ENCODE measurements at regions not wholly inside any gene's neighbourhood (a gene's known extent, or its start where the extent isn't known, plus 50 kb on each side); places are given as distances from the start of the nearest gene placed in this dataset.

GRCh38 chr17:77371888-77372443 is 231.2 kb downstream of the SEC14L1 start:
- ChIA-PET POLR2A (ENCODE audit: partially characterized antibody) (interaction anchor here (0.6 to 1.4 kb wide), 7 partner anchors 11 to 136 kb away, joined by 3 to 6 read pairs (median 4); no protein-coding TSS in a partner anchor), CTCF (ENCODE audit: partially characterized antibody) (interaction anchor here (0.7 kb wide), 2 partner anchors 40 to 88 kb away, joined by 3 read pairs; no protein-coding TSS in a partner anchor)
- peaks cover 9 to 39% of the 10 kb centered on the region in 2 experiments; a peak in 3 of 4 replicates for H3K79me2 ChIP-seq (ENCODE audit: control insufficient read depth in 1 of 2, insufficient read depth in 2 of 2, low read length in 2 of 2)
- H2BK15ac ChIP-seq (ENCODE audit: low read length): no peak overlapping the region
- H2BK5ac ChIP-seq (ENCODE audit: low read depth, low read length): no peak overlapping the region; the same call in 1 of the 2 replicates
- H4K5ac ChIP-seq (ENCODE audit: insufficient read length, low read depth, low read length): no peak overlapping the region
- H3K18ac ChIP-seq (ENCODE audit: extremely low read depth, low read length): peak overlapping the region; percentile 62; the same call in 1 of the 2 replicates
- no peak overlapping the region for H2AFZ ChIP-seq (ENCODE audit: low read length)
- no peaks in the 10 kb centered on the region for H3K27me3 ChIP-seq (replicated peaks in 1 of 4; ENCODE audit: control insufficient read depth in 3 of 4, extremely low read depth in 1 of 4, insufficient read depth in 3 of 4, low read length in 3 of 4)
- no peaks in the 10 kb centered on the region for H3K9me3 ChIP-seq (ENCODE audit: insufficient read depth in 2 of 2, low read depth in 1 of 2, low read length in 1 of 2)
- no peak overlapping the region for H3K27ac ChIP-seq (ENCODE audit: low read depth, low read length)
- H3K4ac ChIP-seq (replicated peaks; ENCODE audit: insufficient read length, low read depth, low read length): no peak overlapping the region
- H2BK120ac ChIP-seq (replicated peaks; ENCODE audit: low read depth, low read length): no peak overlapping the region
- no peaks in the 10 kb centered on the region for H3K36me3 ChIP-seq (ENCODE audit: control insufficient read depth in 2 of 4, insufficient read depth in 4 of 4, low read length in 3 of 4)
- DNase-seq (ENCODE audit: low read depth in 1 of 2, low spot score in 2 of 2): no peak
- H4K8ac ChIP-seq (ENCODE audit: extremely low read depth, insufficient read depth, low read length): peak overlapping the region; percentile 22; the same call in 1 of the 2 replicates
- no peak overlapping the region for H3K14ac ChIP-seq (ENCODE audit: insufficient read length)
- WGBS, 2 experiments (ENCODE audit: extremely low coverage in 1 of 2, insufficient coverage in 1 of 2, insufficient read length in 1 of 2, insufficient replicate concordance in 2 of 2, low coverage in 1 of 2, low lambda C conversion rate in 2 of 2, missing lambda C conversion rate in 1 of 2): 54% methylated on average over 14 of the region's 16 CpGs; no CpG with 5 or more reads in 1 of the 2 experiments
- TF ChIP-seq BCL11A (IDR thresholded peaks at IDR 0.05; ENCODE audit: low read depth in 2 of 2, low read length in 2 of 2) (no peak), JUN (IDR thresholded peaks at IDR 0.05; ENCODE audit: low read depth, low read length) (no peak), CBX8 (IDR thresholded peaks at IDR 0.05; ENCODE audit: borderline replicate concordance, low read depth, low read length) (no peak), RNF2 (IDR thresholded peaks at IDR 0.05; ENCODE audit: borderline replicate concordance, low read depth, low read length, missing control alignments, poor library complexity, severe bottlenecking) (no peak), ASH2L (IDR thresholded peaks at IDR 0.05; ENCODE audit: low read length) (no peak), SUZ12 (IDR thresholded peaks at IDR 0.05; ENCODE audit: low read length) (no peak), BACH1 (IDR thresholded peaks at IDR 0.05; ENCODE audit: low read length) (no peak), POU5F1 (IDR thresholded peaks at IDR 0.05; ENCODE audit: low read depth, low read length) (no peak), SIX5 (IDR thresholded peaks at IDR 0.05; ENCODE audit: low read depth, low read length) (no peak)
- TF ChIP-seq, protein P1, sequence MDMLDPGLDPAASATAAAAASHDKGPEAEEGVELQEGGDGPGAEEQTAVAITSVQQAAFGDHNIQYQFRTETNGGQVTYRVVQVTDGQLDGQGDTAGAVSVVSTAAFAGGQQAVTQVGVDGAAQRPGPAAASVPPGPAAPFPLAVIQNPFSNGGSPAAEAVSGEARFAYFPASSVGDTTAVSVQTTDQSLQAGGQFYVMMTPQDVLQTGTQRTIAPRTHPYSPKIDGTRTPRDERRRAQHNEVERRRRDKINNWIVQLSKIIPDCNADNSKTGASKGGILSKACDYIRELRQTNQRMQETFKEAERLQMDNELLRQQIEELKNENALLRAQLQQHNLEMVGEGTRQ (IDR thresholded peaks at IDR 0.05; ENCODE audit: low read length): no peak
- no peak for FAIRE-seq
- H4K20me1 ChIP-seq (replicated peaks in 1 of 2; ENCODE audit: control insufficient read depth in 1 of 2, insufficient read depth in 2 of 2, low read length in 2 of 2): peaks cover 20 to 25% of the 10 kb centered on the region in 2 experiments
- no peak overlapping the region for H2AK5ac ChIP-seq (ENCODE audit: low read depth, low read length)
- H3K79me1 ChIP-seq (ENCODE audit: low read depth, low read length): peaks cover 16% of the 10 kb centered on the region
- no peak overlapping the region for H3K23ac ChIP-seq (ENCODE audit: insufficient read length)
- H2BK20ac ChIP-seq (ENCODE audit: low read length): no peak overlapping the region
- no peak overlapping the region for H2BK12ac ChIP-seq (ENCODE audit: low read depth, low read length)
- H3K4me3 ChIP-seq (ENCODE audit: extremely low read depth in 1 of 4, insufficient read depth in 2 of 4, low read depth in 3 of 4, low read length in 4 of 4): peak overlapping the region in 2 of 4 experiments; percentile 76 to 81; a peak in 3 of 8 replicates
- peaks cover 7 to 47% (median 41%) of the 10 kb centered on the region in 4 experiments for H3K4me1 ChIP-seq (replicated peaks in 1 of 4; ENCODE audit: control insufficient read depth in 3 of 4, insufficient read depth in 4 of 4, low read length in 3 of 4)
- H3K4me2 ChIP-seq (ENCODE audit: insufficient read depth in 1 of 2, low read depth in 2 of 2, low read length in 2 of 2): peak overlapping the region; percentile 83 to 91
- H3K9ac ChIP-seq (replicated peaks in 1 of 4; ENCODE audit: extremely low read depth in 1 of 4, low read depth in 3 of 4, low read length in 3 of 4): peak overlapping the region in 2 of 4 experiments; percentile 17 to 29; a peak in 2 of 7 replicates
- peaks cover 17% of the 10 kb centered on the region; the same call in 1 of the 2 replicates for H3K23me2 ChIP-seq (ENCODE audit: low read depth, low read length)
- H4K91ac ChIP-seq (replicated peaks; ENCODE audit: insufficient read length, low read length): peak overlapping the region; percentile 50
- H3K56ac ChIP-seq (replicated peaks; ENCODE audit: insufficient read length, low read depth, low read length): no peak overlapping the region
